SK-N-SH (cell line): ENCODE measurements at regions not wholly inside any gene's neighbourhood (a gene's known extent, or its start where the extent isn't known, plus 50 kb on each side); places are given as distances from the start of the nearest gene placed in this dataset.

Experiments used
- CTCF ChIA-PET: fragments of 300-600, 350-600 bp; formaldehyde crosslinking; extraction: SDS; loops from one replicate; lab custom pipeline; 2021; lab: Yijun Ruan, JAX
- POLR2A ChIA-PET: fragments of 350-600 bp; sonication (Branson Sonifier 250); formaldehyde crosslinking; extraction: SDS; loops from one replicate; lab custom pipeline; 2020; ENCODE audit warnings: antibody characterized with exemption, inconsistent platforms; lab: Yijun Ruan, JAX
- DNase-seq: peaks from one replicate; pipeline ENCODE4 v3.0.0; 2012
- H2AFZ ChIP-seq: fragments of 200-600 bp; sonication (generic); 2 replicates; pipeline ENCODE4 v1.8.1; 2016; ENCODE audit warnings: antibody characterized with exemption, mild to moderate bottlenecking, low read depth
- H3F3A ChIP-seq: fragments of 200-600 bp; sonication (generic); replicated peaks from 2 replicates; pipeline ENCODE3; 2016; ENCODE audit warnings: antibody characterized with exemption, mild to moderate bottlenecking; ENCODE audit not compliant: insufficient read depth
- H3K27ac ChIP-seq, 2 experiments: fragments of 200-500 bp in 1 of 2; fragments of 200-600 bp in 1 of 2; sonication (Bioruptor generic) in 1 of 2; sonication (generic), shearing (Covaris generic) in 1 of 2; 2 replicates each; pipeline versions ENCODE4 v1.5.1 to v1.6.1; 2014 to 2016; ENCODE audit warnings: low read depth in 2 of 2, inconsistent platforms in 1 of 2, low read length in 1 of 2, mild to moderate bottlenecking in 1 of 2, mixed read lengths in 1 of 2
- H3K27me3 ChIP-seq: fragments of 200-600 bp; sonication (generic), shearing (Covaris generic); 2 replicates; pipeline ENCODE4 v1.6.1; 2016; ENCODE audit warnings: mixed run types; ENCODE audit not compliant: insufficient read depth
- H3K36me3 ChIP-seq, 2 experiments: fragments of 200-500 bp in 1 of 2; fragments of 200-600 bp in 1 of 2; sonication (Bioruptor generic) in 1 of 2; sonication (generic) in 1 of 2; replicated peaks in 1 of 2; 2 replicates each; pipeline versions ENCODE3 to v1.5.1; 2014 to 2016; ENCODE audit warnings: low read length in 1 of 2, mild to moderate bottlenecking in 1 of 2; ENCODE audit not compliant: insufficient read depth in 2 of 2, control insufficient read depth in 1 of 2
- H3K4me1 ChIP-seq, 2 experiments: fragments of 200-500 bp in 1 of 2; fragments of 200-600 bp in 1 of 2; sonication (Bioruptor generic) in 1 of 2; sonication (generic), shearing (Covaris generic) in 1 of 2; 2 replicates each; pipeline versions ENCODE4 v1.5.1 to v1.6.1; 2014 to 2016; ENCODE audit warnings: low read depth in 1 of 2, low read length in 1 of 2, mixed run types in 1 of 2; ENCODE audit not compliant: insufficient read depth in 2 of 2, control insufficient read depth in 1 of 2
- H3K4me2 ChIP-seq: fragments of 200-600 bp; sonication (generic), shearing (Covaris generic); 2 replicates; pipeline ENCODE4 v1.6.1; 2017; ENCODE audit warnings: mixed run types
- H3K4me3 ChIP-seq, 2 experiments: fragments of 200-500 bp in 1 of 2; fragments of 200-600 bp in 1 of 2; sonication (Bioruptor generic) in 1 of 2; sonication (generic), shearing (Covaris generic) in 1 of 2; 2 replicates each; pipeline versions ENCODE4 v1.5.1 to v1.8.1; 2014 to 2016; ENCODE audit warnings: low read depth in 2 of 2, inconsistent platforms in 1 of 2, low read length in 1 of 2, mild to moderate bottlenecking in 1 of 2, mixed read lengths in 1 of 2, moderate library complexity in 1 of 2
- H3K79me2 ChIP-seq: fragments of 200-600 bp; sonication (generic); 2 replicates; pipeline ENCODE4 v1.8.1; 2017; ENCODE audit warnings: mild to moderate bottlenecking; ENCODE audit not compliant: insufficient read depth
- H3K9ac ChIP-seq: fragments of 200-600 bp; sonication (generic); 2 replicates; pipeline ENCODE4 v1.6.1; 2017; ENCODE audit warnings: mixed run types
- H3K9me2 ChIP-seq: fragments of 200-600 bp; sonication (generic); 2 replicates; pipeline ENCODE4 v1.6.1; 2017; ENCODE audit warnings: mixed run types
- H3K9me3 ChIP-seq: fragments of 200-600 bp; sonication (generic); 2 replicates; pipeline ENCODE4 v1.6.1; 2017; ENCODE audit warnings: mixed run types, mild to moderate bottlenecking, moderate library complexity
- H4K20me1 ChIP-seq: fragments of 200-600 bp; sonication (generic); 2 replicates; pipeline ENCODE4 v1.6.1; 2017; ENCODE audit warnings: mild to moderate bottlenecking, mixed run types; ENCODE audit not compliant: insufficient read depth
- CHD2 ChIP-seq: fragments of 150-350 bp; IDR thresholded peaks from 2 replicates; pipeline ENCODE4 v1.6.1; 2018; ENCODE audit warnings: low read length; ENCODE audit not compliant: partially characterized antibody
- EZH2phosphoT487 ChIP-seq: fragments of 200-600 bp; sonication (generic); IDR thresholded peaks from 2 replicates; pipeline ENCODE4 v1.6.1; 2017; ENCODE audit warnings: low read depth, mixed run types, mild to moderate bottlenecking, antibody characterized with exemption, moderate library complexity, borderline replicate concordance
- FOSL2 ChIP-seq: IDR thresholded peaks from 2 replicates; pipeline ENCODE4 v1.4.0; 2012; ENCODE audit warnings: low read depth, mild to moderate bottlenecking, moderate library complexity, borderline replicate concordance
- FOXM1 ChIP-seq: IDR thresholded peaks from 2 replicates; pipeline ENCODE4 v1.4.0; 2012; ENCODE audit warnings: low read depth, mild to moderate bottlenecking
- JUND ChIP-seq: IDR thresholded peaks from 2 replicates; pipeline ENCODE4 v1.4.0; 2012
- MEF2A ChIP-seq: IDR thresholded peaks from 2 replicates; pipeline ENCODE4 v1.4.0; 2012; ENCODE audit warnings: low read depth, borderline replicate concordance
- MXI1 ChIP-seq: IDR thresholded peaks from 2 replicates; pipeline ENCODE4 v1.6.1; 2012; ENCODE audit warnings: mild to moderate bottlenecking, low read depth, low read length, improper control_type of control experiment
- RFX5 ChIP-seq: IDR thresholded peaks from 2 replicates; pipeline ENCODE4 v1.6.1; 2012; ENCODE audit warnings: mild to moderate bottlenecking, improper control_type of control experiment, low read length
- SIN3A ChIP-seq: IDR thresholded peaks from 2 replicates; pipeline ENCODE4 v1.6.1; 2012; ENCODE audit warnings: low read depth, mild to moderate bottlenecking, low read length, moderate library complexity, borderline replicate concordance
- SMC3 ChIP-seq: IDR thresholded peaks from 2 replicates; pipeline ENCODE4 v1.6.1; 2012; ENCODE audit warnings: low read depth, low read length, improper control_type of control experiment
- TAF1 ChIP-seq: IDR thresholded peaks from 2 replicates; pipeline ENCODE4 v1.6.1; 2012; ENCODE audit warnings: low read depth, mild to moderate bottlenecking, low read length, moderate library complexity, borderline replicate concordance
- TCF12 ChIP-seq: IDR thresholded peaks from 2 replicates; pipeline ENCODE4 v1.4.0; 2012
- TEAD4 ChIP-seq: IDR thresholded peaks from 2 replicates; pipeline ENCODE4 v1.4.0; 2012; ENCODE audit warnings: mild to moderate bottlenecking, borderline replicate concordance; ENCODE audit not compliant: insufficient read depth
- YY1 ChIP-seq: IDR thresholded peaks from 2 replicates; pipeline ENCODE4 v1.4.0; 2012; ENCODE audit warnings: low read depth, mild to moderate bottlenecking
- WGBS: methylation state at CpG from one replicate; pipeline ENCODE4 v1.1.6; 2017; ENCODE audit warnings: low lambda C conversion rate; 5-methylcytosine and 5-hydroxymethylcytosine counted together
- TF ChIP-seq, protein P1 (sequence below): IDR thresholded peaks from 2 replicates; pipeline ENCODE4 v1.4.0; 2012; ENCODE audit warnings: low read depth, borderline replicate concordance
- TF ChIP-seq, protein P2 (sequence below): fragments of 200-600 bp; sonication (generic); IDR thresholded peaks from 2 replicates; pipeline ENCODE4 v1.6.1; 2017; ENCODE audit warnings: antibody characterized with exemption, mild to moderate bottlenecking, moderate library complexity
- TF ChIP-seq, protein P3 (sequence below): IDR thresholded peaks from 2 replicates; pipeline ENCODE4; 2012

DNA sequence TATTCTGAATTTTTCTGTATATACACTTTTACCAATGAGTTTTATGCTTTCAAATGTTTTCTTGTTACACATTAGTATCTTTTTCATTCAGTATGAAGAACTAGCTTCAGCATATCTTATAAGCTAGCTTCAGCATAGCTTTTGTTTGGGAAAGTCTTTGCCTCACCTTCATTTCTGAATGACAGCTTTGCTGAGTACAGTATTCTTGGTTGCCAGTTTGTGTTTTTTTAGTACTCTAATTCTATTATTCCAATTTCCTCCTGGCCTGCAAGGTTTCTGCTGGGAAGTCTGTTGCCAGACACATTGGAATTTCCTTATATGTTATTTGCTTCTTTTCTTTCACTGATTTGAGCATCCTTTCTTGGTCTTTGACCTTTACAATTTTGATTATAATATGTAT is 278.8 kb downstream of the SPATA18 start:
- no peak for DNase-seq
- H3K27me3 ChIP-seq = no peaks in the 10 kb centered on the region
- TF ChIP-seq EZH2phosphoT487 = no peak
- no peak for TF ChIP-seq MXI1
- ChIA-PET POLR2A (no interaction called here), CTCF (interaction anchor here (0.6 kb wide), 1 partner anchor 1780 kb away, joined by 3 read pairs; no protein-coding TSS in a partner anchor)
- H4K20me1 ChIP-seq = no peaks in the 10 kb centered on the region
- H3K4me2 ChIP-seq = no peak overlapping the region
- H3K9me3 ChIP-seq = 0 out of 2 replicates have a peak, but pooled peaks cover 11% of the 10 kb centered on the region
- no peaks in the 10 kb centered on the region for H3F3A ChIP-seq
- no peaks in the 10 kb centered on the region for H3K79me2 ChIP-seq
- no peaks in the 10 kb centered on the region for H3K36me3 ChIP-seq
- no peak overlapping the region for H3K27ac ChIP-seq
- H3K4me1 ChIP-seq = no peaks in the 10 kb centered on the region
- no peak overlapping the region for H2AFZ ChIP-seq
- no peak overlapping the region for H3K4me3 ChIP-seq
- no peaks in the 10 kb centered on the region for H3K9me2 ChIP-seq
- no peak overlapping the region for H3K9ac ChIP-seq

DNA sequence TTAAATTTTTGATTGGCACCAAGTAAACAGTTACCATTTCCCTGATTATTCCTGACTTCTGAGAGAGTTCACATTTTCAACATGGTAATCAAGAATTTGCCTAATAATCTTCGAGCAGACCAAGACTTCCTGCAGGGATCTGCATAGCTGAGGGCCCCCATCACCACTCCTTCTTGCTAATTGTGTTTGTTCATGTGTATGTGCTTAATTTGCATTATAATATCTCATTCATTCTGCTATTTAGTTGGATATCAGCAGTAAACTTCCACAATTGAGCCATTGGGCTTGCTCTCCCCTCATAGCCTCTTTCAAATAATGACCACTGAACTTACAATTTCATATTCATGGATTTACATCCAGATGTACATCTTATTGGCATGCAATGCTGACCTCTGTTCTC is 292.5 kb downstream of the SPATA18 start:
- no peaks in the 10 kb centered on the region for H3K27me3 ChIP-seq
- TF ChIP-seq YY1 (no peak), FOXM1 (no peak), TCF12 (no peak), RFX5 (no peak), CHD2 (no peak), SIN3A (no peak), SMC3 (no peak), EZH2phosphoT487 (no peak), TAF1 (no peak), TEAD4 (no peak), MEF2A (no peak), JUND (no peak), FOSL2 (no peak)
- TF ChIP-seq, protein P1, sequence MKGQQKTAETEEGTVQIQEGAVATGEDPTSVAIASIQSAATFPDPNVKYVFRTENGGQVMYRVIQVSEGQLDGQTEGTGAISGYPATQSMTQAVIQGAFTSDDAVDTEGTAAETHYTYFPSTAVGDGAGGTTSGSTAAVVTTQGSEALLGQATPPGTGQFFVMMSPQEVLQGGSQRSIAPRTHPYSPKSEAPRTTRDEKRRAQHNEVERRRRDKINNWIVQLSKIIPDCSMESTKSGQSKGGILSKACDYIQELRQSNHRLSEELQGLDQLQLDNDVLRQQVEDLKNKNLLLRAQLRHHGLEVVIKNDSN = no peak
- TF ChIP-seq, protein P2, sequence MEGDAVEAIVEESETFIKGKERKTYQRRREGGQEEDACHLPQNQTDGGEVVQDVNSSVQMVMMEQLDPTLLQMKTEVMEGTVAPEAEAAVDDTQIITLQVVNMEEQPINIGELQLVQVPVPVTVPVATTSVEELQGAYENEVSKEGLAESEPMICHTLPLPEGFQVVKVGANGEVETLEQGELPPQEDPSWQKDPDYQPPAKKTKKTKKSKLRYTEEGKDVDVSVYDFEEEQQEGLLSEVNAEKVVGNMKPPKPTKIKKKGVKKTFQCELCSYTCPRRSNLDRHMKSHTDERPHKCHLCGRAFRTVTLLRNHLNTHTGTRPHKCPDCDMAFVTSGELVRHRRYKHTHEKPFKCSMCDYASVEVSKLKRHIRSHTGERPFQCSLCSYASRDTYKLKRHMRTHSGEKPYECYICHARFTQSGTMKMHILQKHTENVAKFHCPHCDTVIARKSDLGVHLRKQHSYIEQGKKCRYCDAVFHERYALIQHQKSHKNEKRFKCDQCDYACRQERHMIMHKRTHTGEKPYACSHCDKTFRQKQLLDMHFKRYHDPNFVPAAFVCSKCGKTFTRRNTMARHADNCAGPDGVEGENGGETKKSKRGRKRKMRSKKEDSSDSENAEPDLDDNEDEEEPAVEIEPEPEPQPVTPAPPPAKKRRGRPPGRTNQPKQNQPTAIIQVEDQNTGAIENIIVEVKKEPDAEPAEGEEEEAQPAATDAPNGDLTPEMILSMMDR = no peak
- TF ChIP-seq, protein P3, sequence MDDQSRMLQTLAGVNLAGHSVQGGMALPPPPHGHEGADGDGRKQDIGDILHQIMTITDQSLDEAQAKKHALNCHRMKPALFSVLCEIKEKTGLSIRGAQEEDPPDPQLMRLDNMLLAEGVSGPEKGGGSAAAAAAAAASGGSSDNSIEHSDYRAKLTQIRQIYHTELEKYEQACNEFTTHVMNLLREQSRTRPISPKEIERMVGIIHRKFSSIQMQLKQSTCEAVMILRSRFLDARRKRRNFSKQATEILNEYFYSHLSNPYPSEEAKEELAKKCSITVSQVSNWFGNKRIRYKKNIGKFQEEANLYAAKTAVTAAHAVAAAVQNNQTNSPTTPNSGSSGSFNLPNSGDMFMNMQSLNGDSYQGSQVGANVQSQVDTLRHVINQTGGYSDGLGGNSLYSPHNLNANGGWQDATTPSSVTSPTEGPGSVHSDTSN = no peak
- no peak overlapping the region for H3K4me3 ChIP-seq
- 0% methylated on average over 1 of the region's 1 CpG for WGBS
- H2AFZ ChIP-seq = no peak overlapping the region
- H3K4me1 ChIP-seq = no peaks in the 10 kb centered on the region
- H3K4me2 ChIP-seq = no peak overlapping the region
- H4K20me1 ChIP-seq = no peaks in the 10 kb centered on the region
- no peaks in the 10 kb centered on the region for H3K9me2 ChIP-seq
- ChIA-PET POLR2A (no interaction called here), CTCF (no interaction called here)
- H3K9me3 ChIP-seq = no peaks in the 10 kb centered on the region
- DNase-seq = no peak
- H3K79me2 ChIP-seq = no peaks in the 10 kb centered on the region
- no peak overlapping the region for H3K27ac ChIP-seq
- H3K9ac ChIP-seq = no peak overlapping the region
- no peaks in the 10 kb centered on the region for H3F3A ChIP-seq
- H3K36me3 ChIP-seq = no peaks in the 10 kb centered on the region
